ENCODE measurements at regions not wholly inside any gene's neighbourhood (a gene's known extent, or its start where the extent isn't known, plus 50 kb on each side); places are given as distances from the start of the nearest gene placed in this dataset.

DNA sequence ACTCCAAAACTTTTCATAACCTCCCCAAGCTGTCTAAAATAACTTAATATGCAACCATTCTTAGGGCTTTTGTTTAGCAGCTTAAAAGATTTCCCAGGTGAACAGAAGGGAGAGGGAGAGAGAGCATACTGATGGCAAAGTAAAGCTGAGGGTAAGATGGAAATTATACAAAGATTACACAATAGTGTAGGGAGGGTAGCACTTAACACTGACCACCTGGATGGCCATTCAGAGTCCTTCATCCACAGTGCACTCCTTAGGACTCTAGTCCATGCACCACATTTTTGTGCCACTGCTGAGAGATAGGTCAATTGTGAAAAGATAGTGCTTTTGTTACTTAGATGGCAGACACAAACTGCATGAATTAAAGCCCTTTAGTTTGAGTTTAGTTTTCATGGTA is 574.6 kb downstream of the LMO4 start:
- TF ChIP-seq, protein P1, sequence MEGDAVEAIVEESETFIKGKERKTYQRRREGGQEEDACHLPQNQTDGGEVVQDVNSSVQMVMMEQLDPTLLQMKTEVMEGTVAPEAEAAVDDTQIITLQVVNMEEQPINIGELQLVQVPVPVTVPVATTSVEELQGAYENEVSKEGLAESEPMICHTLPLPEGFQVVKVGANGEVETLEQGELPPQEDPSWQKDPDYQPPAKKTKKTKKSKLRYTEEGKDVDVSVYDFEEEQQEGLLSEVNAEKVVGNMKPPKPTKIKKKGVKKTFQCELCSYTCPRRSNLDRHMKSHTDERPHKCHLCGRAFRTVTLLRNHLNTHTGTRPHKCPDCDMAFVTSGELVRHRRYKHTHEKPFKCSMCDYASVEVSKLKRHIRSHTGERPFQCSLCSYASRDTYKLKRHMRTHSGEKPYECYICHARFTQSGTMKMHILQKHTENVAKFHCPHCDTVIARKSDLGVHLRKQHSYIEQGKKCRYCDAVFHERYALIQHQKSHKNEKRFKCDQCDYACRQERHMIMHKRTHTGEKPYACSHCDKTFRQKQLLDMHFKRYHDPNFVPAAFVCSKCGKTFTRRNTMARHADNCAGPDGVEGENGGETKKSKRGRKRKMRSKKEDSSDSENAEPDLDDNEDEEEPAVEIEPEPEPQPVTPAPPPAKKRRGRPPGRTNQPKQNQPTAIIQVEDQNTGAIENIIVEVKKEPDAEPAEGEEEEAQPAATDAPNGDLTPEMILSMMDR (IDR thresholded peaks at IDR 0.05; ENCODE audit: low read depth, low read length, missing input control) = no peak
- no peak for TF ChIP-seq EGR1 (IDR thresholded peaks at IDR 0.05; ENCODE audit: low read depth in 2 of 2)
- TF ChIP-seq JUND (IDR thresholded peaks at IDR 0.05) = no peak
- TF ChIP-seq GABPA (IDR thresholded peaks at IDR 0.05 in 1 of 2, conservative IDR thresholded peaks at IDR 0.05 in 1 of 2) = no peak
- TF ChIP-seq TAF1 (conservative IDR thresholded peaks at IDR 0.05) = no peak
- TF ChIP-seq, protein P2, sequence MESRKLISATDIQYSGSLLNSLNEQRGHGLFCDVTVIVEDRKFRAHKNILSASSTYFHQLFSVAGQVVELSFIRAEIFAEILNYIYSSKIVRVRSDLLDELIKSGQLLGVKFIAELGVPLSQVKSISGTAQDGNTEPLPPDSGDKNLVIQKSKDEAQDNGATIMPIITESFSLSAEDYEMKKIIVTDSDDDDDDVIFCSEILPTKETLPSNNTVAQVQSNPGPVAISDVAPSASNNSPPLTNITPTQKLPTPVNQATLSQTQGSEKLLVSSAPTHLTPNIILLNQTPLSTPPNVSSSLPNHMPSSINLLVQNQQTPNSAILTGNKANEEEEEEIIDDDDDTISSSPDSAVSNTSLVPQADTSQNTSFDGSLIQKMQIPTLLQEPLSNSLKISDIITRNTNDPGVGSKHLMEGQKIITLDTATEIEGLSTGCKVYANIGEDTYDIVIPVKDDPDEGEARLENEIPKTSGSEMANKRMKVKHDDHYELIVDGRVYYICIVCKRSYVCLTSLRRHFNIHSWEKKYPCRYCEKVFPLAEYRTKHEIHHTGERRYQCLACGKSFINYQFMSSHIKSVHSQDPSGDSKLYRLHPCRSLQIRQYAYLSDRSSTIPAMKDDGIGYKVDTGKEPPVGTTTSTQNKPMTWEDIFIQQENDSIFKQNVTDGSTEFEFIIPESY (IDR thresholded peaks at IDR 0.05) = no peak
- TF ChIP-seq, protein P3, sequence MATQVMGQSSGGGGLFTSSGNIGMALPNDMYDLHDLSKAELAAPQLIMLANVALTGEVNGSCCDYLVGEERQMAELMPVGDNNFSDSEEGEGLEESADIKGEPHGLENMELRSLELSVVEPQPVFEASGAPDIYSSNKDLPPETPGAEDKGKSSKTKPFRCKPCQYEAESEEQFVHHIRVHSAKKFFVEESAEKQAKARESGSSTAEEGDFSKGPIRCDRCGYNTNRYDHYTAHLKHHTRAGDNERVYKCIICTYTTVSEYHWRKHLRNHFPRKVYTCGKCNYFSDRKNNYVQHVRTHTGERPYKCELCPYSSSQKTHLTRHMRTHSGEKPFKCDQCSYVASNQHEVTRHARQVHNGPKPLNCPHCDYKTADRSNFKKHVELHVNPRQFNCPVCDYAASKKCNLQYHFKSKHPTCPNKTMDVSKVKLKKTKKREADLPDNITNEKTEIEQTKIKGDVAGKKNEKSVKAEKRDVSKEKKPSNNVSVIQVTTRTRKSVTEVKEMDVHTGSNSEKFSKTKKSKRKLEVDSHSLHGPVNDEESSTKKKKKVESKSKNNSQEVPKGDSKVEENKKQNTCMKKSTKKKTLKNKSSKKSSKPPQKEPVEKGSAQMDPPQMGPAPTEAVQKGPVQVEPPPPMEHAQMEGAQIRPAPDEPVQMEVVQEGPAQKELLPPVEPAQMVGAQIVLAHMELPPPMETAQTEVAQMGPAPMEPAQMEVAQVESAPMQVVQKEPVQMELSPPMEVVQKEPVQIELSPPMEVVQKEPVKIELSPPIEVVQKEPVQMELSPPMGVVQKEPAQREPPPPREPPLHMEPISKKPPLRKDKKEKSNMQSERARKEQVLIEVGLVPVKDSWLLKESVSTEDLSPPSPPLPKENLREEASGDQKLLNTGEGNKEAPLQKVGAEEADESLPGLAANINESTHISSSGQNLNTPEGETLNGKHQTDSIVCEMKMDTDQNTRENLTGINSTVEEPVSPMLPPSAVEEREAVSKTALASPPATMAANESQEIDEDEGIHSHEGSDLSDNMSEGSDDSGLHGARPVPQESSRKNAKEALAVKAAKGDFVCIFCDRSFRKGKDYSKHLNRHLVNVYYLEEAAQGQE (IDR thresholded peaks at IDR 0.05) = no peak
- no peak for TF ChIP-seq RAD21 (IDR thresholded peaks at IDR 0.05)
- no peak for TF ChIP-seq NR2F2 (IDR thresholded peaks at IDR 0.05)
